ENCODE measurements at regions not wholly inside any gene's neighbourhood (a gene's known extent, or its start where the extent isn't known, plus 50 kb on each side); places are given as distances from the start of the nearest gene placed in this dataset.
A peak's percentile ranks its signal among the peaks of the same experiment; 100 is the strongest.

- 3% methylated on average over 4 of the region's 4 CpGs for WGBS (ENCODE audit: insufficient coverage, insufficient replicate concordance, low lambda C conversion rate, missing lambda C conversion rate)
- no peaks in the 10 kb centered on the region for H3K79me2 ChIP-seq (ENCODE audit: control insufficient read depth, insufficient read depth, low read length)
- peak; percentile 65 for FAIRE-seq
- H3K9me3 ChIP-seq (replicated peaks; ENCODE audit: control insufficient read depth, insufficient read depth, low read length): no peaks in the 10 kb centered on the region
- H2AFZ ChIP-seq (ENCODE audit: control insufficient read depth, low read depth, low read length): peak overlapping the region; percentile 59
- no peaks in the 10 kb centered on the region for H3K36me3 ChIP-seq (ENCODE audit: control insufficient read depth in 2 of 2, insufficient read depth in 2 of 2, low read length in 1 of 2)
- H3K4me2 ChIP-seq (ENCODE audit: control insufficient read depth, insufficient read depth): peak overlapping the region; percentile 31
- H3K9ac ChIP-seq (ENCODE audit: control insufficient read depth, insufficient read depth, low read length): no peak overlapping the region
- peak overlapping the region; percentile 37; the same call in 1 of the 2 replicates for H3K4me3 ChIP-seq
- ChIA-PET RAD21 (ENCODE audit: unreplicated experiment) (interaction anchor here (0.9 to 2.8 kb wide), 9 partner anchors 10 to 565 kb away, joined by 3 to 16 read pairs (median 3); no protein-coding TSS in a partner anchor), CTCF (interaction anchor here (0.8 to 2.1 kb wide), 13 partner anchors 11 to 363 kb away, joined by 3 to 6 read pairs (median 4); no protein-coding TSS in a partner anchor), POLR2A (interaction anchor here (0.6 kb wide), 1 partner anchor 277 kb away, joined by 3 read pairs; no protein-coding TSS in a partner anchor), SMC1A (ENCODE audit: uncharacterized antibody, unreplicated experiment) (interaction anchor here (0.7 to 2.8 kb wide), 13 partner anchors 10 to 273 kb away, joined by 3 to 18 read pairs (median 4); no protein-coding TSS in a partner anchor)
- no peaks in the 10 kb centered on the region for H3K4me1 ChIP-seq (ENCODE audit: control insufficient read depth, insufficient read depth, low read length)
- intact Hi-C loops (cut with micrococcal nuclease; ENCODE audit: unreplicated experiment): loop anchor here (10.0 kb wide), 1 partner anchor 419 kb away; no protein-coding TSS in a partner anchor
- no TSS peak for BruUV-seq (replicated peaks)
- H3K27ac ChIP-seq (ENCODE audit: control insufficient read depth, insufficient read depth): no peak overlapping the region
- ATAC-seq: peak; percentile 85
- in situ Hi-C loops (cut with MboI): no loop called here
- DNase-seq (ENCODE audit: low read depth, low spot score): peak; percentile 17
- H3K27me3 ChIP-seq (replicated peaks in 1 of 2; ENCODE audit: control insufficient read depth in 2 of 2, insufficient read depth in 2 of 2, low read length in 1 of 2): no peaks in the 10 kb centered on the region
- no peaks in the 10 kb centered on the region for H4K20me1 ChIP-seq (ENCODE audit: control insufficient read depth, insufficient read depth)
- peak; percentile 50; the same call in 1 of the 2 replicates for TF ChIP-seq RUNX3 (IDR thresholded peaks at IDR 0.05; ENCODE audit: low read length)
- TF ChIP-seq RELB (IDR thresholded peaks at IDR 0.05; ENCODE audit: low read depth): 0 out of 2 replicates have a peak, but pooled peaks have one; percentile 28
- TF ChIP-seq SMARCA5 (IDR thresholded peaks at IDR 0.05): 0 out of 2 replicates have a peak, but pooled peaks have one; percentile 25
- TF ChIP-seq BCL3 (IDR thresholded peaks at IDR 0.05; ENCODE audit: borderline replicate concordance, insufficient read depth, low read depth, low read length, poor library complexity, severe bottlenecking): no peak
- TF ChIP-seq IKZF2 (IDR thresholded peaks at IDR 0.05): peak; percentile 24 to 27; a peak in 1 of 4 replicates
- TF ChIP-seq ZNF217 (IDR thresholded peaks at IDR 0.05): no peak
- TF ChIP-seq CTCF (IDR thresholded peaks at IDR 0.05 in 2 of 3, conservative IDR thresholded peaks at IDR 0.05 in 1 of 3; ENCODE audit: control insufficient read depth in 2 of 3, extremely low read depth in 1 of 3, insufficient read depth in 1 of 3, low read depth in 3 of 3, low read length in 3 of 3): peak; percentile 21 to 41 (median 32); a peak in 5 of 6 replicates
- TF ChIP-seq IKZF1 (conservative IDR thresholded peaks at IDR 0.05): 0 out of 2 replicates have a peak, but pooled peaks have one; percentile 24
- TF ChIP-seq RBBP5 (conservative IDR thresholded peaks at IDR 0.05): no peak
- 0 out of 2 replicates have a peak, but pooled peaks have one; percentile 23 for TF ChIP-seq RAD21 (IDR thresholded peaks at IDR 0.05; ENCODE audit: insufficient read depth, low read depth, low read length)
Observed at GRCh38 chr3:147945968-147946519, 536.9 kb downstream of the ZIC1 start.
